MV-4-11 (cell line): ENCODE measurements at regions not wholly inside any gene's neighbourhood (a gene's known extent, or its start where the extent isn't known, plus 50 kb on each side); places are given as distances from the start of the nearest gene placed in this dataset.

Experiments used
- DNase-seq: peaks from one replicate; lab custom pipeline; 2025; lab: John Stamatoyannopoulos, UW

DNA sequence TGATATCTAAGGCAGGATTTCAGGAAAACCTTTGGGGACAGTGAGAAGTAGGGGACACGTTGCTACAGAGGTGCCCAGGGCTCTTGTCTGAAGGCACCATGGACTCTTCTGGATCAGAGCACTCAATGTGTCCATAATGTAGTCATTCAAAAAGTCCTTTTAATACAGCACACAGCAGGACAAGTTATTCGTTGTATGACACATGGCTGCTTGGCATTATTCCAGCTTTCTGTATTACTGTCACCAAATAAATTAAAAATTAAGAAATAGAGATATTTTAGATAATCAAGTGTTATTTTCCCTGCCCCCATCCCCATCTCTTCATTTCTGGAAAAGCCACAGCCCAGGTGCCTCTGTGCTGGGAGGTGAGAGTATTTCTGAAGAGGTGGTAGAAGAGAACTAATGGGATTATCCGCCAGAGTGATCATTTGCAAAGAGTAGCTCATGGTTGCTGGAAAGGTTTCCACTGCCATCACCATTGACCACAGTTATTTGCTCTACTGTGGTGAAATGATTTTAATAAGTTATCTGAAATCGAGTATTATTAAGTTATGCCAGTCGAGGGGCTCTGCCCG, 83.0 kb downstream of the CXCL12 start:
- DNase-seq, result no peak

- DNase-seq, result no peak
These were observed 83.9 kb downstream of the CXCL12 start for GRCh38 chr10:44300666-44301649.

DNA sequence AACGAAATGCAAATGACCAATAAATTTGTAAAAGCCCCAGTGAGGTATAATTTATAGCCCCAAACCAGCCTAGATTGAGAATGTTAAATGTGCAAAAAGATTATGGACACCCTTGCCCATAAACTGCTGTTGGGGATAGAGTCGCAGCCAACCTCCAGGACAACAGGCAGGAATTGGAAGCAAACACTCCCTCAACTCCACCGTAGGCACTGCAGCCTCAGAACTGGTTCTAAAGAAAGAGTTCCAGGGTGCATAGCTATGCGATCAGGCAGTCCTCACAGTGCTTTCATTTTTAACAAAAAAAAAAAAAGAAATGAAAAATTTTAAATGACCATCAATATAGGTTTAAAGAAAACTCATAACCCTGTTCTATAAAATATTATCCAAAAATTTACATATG, 86.2 kb downstream of the CXCL12 start:
- no peak for DNase-seq

DNA sequence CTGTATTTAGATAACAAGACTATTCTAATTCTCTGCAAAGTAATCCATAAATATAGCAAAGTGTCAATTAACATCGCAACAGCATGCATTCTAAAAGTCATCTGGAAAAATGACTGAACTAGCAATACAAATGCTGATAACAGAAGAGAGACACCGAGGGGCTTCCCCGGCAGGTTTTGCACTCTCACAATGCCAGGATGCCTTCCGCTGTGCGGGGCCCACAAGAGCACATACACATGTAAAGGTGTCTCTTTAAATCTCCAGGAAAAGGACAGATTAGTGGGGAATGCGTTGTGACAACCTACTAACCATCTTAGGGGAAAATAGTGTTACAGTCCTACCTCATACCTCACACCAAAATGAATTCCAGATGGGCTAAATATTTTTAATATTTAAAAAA, 86.9 kb downstream of the CXCL12 start:
- DNase-seq, result no peak

DNA sequence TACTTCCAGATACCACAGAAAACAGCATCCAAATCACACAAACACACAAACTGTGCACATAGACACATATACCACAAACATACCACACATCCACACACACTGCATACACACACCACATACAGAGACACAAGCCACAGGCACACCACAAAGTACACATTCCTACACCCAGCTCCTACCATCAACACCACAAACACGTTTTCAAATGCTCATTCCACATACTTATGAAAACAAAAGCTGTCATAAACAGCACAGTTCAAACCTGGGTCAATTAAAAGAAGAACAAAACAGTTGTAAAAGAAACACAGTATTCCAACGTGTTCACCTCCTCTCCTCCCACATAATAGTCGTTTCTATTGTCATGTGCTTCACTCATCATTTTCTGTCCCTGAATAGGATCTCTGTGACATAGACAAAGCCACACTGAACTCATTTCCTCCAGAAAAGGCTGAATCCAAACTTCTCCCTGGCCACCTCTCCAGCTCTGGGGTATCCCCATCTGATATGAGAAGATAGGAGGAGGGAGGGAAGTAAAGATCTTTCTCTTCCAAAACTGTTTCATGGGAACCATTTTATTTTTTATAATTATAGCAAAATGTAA, 89.2 kb downstream of the CXCL12 start:
- DNase-seq, result no peak

DNA sequence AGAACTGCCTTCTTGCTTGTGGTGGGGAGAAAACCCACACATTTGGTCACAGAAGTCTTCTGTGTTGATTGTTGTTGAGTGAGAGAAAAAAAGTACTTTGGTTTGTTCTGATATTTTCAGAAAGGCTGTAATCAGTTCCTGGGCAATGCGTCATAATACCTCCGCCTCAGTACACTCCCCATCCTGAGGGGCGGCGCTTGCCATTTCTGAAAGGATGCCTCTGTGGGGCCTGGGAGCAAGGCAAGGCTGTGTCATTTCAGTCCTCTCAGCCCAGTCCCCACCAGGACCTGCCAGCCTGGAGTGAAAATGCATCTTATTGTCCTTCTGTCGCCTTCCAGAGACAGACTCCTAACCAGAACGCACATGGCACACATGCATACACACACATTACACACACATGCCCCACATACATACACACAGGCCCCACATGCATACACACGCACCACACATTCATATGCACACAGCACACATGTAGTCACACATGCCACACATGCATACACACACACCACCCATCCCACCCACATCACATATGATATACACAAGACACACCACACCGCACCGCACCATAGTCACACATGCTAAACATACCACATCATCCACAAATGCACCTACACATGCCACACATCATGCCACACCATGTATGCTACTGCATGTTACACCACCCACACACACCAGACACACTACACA, 90.0 kb downstream of the CXCL12 start:
- DNase-seq, result no peak

DNA sequence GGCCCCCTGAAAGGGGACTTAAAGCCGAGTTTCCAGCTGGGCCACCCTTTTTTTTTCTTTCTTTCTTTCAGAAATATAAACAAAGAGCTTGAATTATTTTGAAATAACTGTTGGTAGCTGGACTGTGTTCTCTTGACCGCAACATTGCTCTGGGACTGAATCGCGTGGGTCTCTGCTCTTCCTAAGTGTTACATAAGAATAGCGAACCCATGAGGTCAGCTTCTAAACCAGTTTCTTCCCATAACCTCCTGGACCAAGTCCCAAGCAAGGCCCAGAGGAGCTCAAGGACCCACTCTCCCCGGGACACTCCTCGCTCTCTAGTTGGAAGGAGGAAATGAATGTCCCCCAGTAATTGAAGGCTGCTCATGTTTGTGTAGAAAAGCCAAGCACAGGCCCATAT, 91.1 kb downstream of the CXCL12 start:
- DNase-seq, result peak; percentile 29

- DNase-seq, result no peak
These were observed 91.6 kb downstream of the CXCL12 start for GRCh38 chr10:44293306-44293778.

- DNase-seq, result no peak
These were observed 92.4 kb downstream of the CXCL12 start for GRCh38 chr10:44292390-44293002.

- DNase-seq, result no peak
These were observed 93.8 kb downstream of the CXCL12 start for GRCh38 chr10:44291091-44291490.

GRCh38 chr10:44289125-44289524, 95.8 kb downstream of the CXCL12 start:
- no peak for DNase-seq

DNA sequence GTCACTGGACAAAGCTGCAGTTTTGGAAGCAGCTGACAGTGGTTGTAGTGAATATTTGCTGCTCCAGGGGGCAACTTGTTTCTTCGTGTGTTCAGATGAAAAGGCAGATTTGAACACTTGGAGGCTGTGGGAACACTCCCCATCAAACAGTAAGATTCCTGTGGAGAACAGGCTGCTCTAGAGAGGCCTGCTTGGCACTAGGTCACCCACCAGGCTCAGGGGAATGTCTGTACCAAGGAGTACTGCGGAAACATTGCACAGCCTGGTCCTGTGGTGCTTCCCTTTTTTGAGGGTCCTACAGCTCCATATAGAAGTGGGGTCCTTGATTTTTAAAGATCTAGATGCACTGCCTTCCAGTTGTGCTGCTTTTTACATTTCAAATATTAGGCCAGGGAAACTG, 97.5 kb downstream of the CXCL12 start:
- no peak for DNase-seq

- DNase-seq, result no peak
These were observed 100.5 kb downstream of the CXCL12 start for GRCh38 chr10:44284198-44285084.

DNA sequence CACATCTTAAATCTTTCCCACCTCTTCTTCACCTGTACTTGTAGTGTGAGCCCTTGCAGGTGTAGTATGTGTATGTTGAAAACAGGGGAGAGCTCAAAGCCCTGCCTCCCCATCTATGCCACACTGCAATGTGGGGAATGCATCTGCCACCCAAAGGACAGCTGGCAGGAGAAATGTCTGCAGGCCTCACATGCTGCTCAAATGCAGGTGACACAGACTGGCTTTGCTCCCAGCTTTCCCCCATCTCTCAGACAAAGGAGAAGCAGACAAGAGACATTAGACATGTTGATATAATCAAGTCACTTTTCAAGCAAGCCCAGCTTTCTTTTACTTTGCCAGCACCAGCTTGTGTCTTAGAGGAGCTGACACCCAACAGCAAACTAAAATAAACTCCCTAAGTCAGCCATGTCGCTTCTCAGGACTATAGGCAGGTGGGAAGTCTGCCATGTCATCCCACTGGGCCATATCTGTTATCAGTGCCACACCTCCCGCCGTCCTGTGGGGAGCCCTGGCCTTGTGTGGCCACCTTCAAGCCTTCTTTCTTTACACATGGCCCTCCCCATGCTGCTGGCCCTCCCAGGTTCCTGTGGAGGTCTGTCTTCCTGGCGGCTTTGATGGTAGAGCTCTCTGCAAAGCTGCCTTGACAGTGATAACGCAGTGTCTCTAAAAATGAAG, 102.1 kb downstream of the CXCL12 start:
- DNase-seq, result no peak

GRCh38 chr10:44281662-44282061, 103.2 kb downstream of the CXCL12 start:
- DNase-seq, result no peak

DNA sequence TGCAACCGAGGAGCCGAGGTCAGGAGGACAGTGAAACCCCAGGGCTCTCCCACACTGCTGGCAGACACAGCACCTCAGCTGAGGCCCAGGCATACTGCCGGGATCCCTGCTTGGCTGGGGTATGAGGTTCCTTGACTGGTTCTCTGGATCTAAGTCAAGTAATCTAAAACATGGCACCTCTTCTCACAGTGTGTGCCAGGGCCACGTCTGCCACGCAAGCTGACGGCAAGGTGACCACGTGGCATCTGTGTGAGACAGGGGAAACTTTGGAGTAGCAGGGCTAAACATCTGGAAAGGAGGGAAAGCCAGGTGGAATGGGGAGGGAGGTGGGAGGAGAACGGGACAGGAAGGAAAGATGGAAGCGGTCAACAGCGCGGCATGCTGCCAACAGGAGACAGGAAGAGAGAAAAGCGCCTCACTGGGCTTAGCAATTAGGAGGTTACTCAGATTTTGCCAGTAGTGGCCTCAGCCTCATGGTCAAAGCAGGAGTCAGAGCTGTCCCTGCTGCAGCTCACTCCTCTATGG, 103.7 kb downstream of the CXCL12 start:
- no peak for DNase-seq

DNA sequence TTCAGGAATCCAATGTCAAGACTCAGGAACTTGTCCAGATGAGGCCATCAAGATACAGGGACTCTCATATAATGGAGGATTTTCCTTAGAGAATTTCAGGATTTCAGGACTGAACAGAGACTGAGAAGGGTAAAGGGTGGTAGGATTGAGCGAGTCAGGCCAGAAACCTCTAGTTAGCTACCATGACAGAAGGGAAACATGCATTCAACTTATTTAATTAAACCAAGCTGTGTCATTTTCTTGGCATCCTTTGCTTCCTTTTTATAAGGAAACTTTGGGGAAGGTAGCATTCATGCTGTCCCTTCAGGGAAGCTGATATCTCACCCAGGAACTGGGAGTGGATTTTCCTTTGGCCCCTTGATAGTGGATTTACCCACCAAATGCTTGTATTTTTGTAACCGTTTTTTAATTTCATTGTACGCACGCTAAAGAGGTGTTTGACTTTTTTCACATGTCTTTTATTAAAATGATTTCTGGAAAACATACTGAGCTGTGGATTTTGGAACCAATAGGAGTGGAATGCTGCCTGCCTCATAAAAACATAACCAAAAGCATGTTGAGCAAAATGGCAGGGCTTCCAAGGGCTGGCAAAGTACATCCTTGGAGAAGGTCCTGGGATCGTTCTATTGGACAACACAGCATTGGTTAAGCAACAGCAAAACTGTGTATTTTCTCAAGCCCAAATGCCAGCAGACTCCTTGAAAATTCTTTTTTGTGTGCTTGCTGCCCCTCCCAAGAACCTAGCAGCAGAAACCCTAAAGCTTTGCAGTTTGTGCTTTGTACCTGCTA, 104.5 kb downstream of the CXCL12 start:
- no peak for DNase-seq

DNA sequence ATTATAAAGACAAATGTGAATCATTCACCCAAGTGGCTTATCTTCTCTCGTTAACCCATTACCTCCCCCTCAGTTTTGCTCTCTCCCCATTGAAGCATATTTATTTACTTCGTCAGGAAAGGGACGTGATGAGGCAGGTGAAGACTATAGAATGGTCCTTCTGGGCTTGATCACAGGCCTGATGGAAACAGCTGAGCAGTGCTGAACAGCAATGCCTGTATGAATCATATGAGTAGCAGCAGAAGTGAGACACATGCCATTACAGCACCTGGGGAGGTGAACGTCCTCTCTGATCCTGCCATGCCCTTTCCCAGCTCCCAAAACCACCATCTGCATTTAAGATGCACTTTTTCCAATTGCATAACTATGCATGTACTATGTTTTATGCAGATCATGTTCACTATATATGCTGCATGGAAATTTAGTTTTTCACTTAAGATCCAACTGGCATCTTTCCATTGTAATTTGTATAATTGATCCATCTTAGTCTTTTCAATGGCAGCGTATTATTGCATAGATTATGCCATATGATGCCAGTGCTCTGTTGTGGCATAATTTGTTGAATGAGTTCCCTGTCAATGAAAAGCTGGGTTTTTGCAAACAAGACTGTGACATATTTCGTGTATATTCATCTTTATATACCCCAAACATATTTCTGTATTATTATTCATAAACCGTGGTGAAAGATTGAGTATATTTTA, 105.3 kb downstream of the CXCL12 start:
- DNase-seq, result no peak
